Omental fat pad (tissue), 3 donors: ENCODE measurements at regions not wholly inside any gene's neighbourhood (a gene's known extent, or its start where the extent isn't known, plus 50 kb on each side); places are given as distances from the start of the nearest gene placed in this dataset.
"Not testable (repeated sequence)": the region's sequence is repeated elsewhere in the genome, so short reads cannot be mapped to it uniquely, and the experiment has no call there.

ENCODE experiments used
- ATAC-seq: fragments of 150-250 bp; one replicate; pipeline ENCODE4 v1.9.1; 2016; ENCODE audit warnings: mild to moderate bottlenecking, moderate library complexity; ENCODE audit not compliant: low FRiP score
- DNase-seq: peaks from one replicate; pipeline ENCODE4 v3.0.0-alpha.2; 2019; ENCODE audit warnings: low spot score
- TF ChIP-seq, protein P1 (sequence below), 3 donors: fragments of 450-650 bp; IDR thresholded peaks; one replicate each; pipeline ENCODE4 v1.5.1; 2016 to 2017; ENCODE audit warnings: antibody characterized with exemption in 3 of 3, mild to moderate bottlenecking in 3 of 3, moderate library complexity in 2 of 3

- ATAC-seq, result no peak
- no peak for DNase-seq
- TF ChIP-seq, protein P1, sequence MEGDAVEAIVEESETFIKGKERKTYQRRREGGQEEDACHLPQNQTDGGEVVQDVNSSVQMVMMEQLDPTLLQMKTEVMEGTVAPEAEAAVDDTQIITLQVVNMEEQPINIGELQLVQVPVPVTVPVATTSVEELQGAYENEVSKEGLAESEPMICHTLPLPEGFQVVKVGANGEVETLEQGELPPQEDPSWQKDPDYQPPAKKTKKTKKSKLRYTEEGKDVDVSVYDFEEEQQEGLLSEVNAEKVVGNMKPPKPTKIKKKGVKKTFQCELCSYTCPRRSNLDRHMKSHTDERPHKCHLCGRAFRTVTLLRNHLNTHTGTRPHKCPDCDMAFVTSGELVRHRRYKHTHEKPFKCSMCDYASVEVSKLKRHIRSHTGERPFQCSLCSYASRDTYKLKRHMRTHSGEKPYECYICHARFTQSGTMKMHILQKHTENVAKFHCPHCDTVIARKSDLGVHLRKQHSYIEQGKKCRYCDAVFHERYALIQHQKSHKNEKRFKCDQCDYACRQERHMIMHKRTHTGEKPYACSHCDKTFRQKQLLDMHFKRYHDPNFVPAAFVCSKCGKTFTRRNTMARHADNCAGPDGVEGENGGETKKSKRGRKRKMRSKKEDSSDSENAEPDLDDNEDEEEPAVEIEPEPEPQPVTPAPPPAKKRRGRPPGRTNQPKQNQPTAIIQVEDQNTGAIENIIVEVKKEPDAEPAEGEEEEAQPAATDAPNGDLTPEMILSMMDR (IDR thresholded peaks at IDR 0.05), result no peak
Observed at GRCh38 chr5:154589511-154589910, 111.5 kb upstream of the HAND1 start.

GRCh38 chr5:154588833-154589425 lies 110.9 kb upstream of the HAND1 start:
- not testable (repeated sequence) for ATAC-seq, DNase-seq

GRCh38 chr5:154588091-154588774 lies 110.2 kb upstream of the HAND1 start:
- ATAC-seq, result no peak

DNA sequence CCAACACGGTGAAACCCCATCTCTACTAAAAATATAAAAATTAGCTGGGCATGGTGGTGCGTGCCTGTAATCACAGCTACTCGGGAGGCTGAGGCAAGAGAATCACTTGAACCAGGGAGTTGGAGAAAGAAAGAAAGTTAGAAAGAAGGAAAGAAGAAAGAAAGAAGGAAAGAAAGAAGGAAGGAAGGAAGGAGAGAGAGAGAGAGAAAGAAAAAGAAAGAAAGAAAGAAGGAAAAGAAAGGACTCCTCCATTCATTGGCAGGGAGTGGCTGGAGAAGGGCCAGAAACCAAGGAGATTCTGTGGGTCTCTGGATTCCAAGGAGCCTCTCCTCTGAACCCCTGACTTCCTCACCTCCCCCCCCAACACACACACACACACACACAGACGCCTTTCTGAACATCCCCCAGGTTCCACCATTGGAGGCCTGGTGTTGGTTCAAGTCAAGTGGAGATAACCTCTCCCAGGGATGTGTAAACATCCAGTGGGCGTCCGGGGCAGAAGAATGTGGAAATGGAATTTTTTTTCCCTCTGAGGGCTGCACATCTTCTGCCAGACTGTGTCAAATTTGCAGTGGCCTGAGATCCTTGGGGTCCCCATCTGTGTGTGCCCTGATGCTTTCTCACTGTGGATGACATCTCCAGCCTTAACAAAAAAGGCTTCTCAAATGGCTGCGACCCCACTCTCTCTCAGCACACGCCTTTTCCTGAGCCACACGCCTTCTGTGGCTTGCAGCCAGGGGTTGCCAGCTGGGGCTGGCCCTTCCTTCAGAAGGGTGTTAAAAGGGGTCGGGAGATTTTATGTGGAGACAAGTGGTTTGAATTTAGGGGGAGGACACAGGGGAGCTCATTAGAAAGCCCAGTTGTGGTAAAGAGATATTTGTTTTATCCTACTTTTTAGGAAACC lies 109.3 kb upstream of the HAND1 start:
- TF ChIP-seq, protein P1 (IDR thresholded peaks at IDR 0.05), result no peak
- ATAC-seq, result peak; percentile 21
- no peak for DNase-seq

More at GRCh38 chr5:154588091-154588774, 110.2 kb upstream of the HAND1 start:
- DNase-seq, result no peak
- TF ChIP-seq, protein P1 (IDR thresholded peaks at IDR 0.05), result no peak

GRCh38 chr5:154583671-154584177 lies 105.7 kb upstream of the HAND1 start:
- DNase-seq, result no peak
- TF ChIP-seq, protein P1 (IDR thresholded peaks at IDR 0.05), result no peak
- ATAC-seq, result no peak

GRCh38 chr5:154580422-154580821 lies 102.4 kb upstream of the HAND1 start:
- no peak for ATAC-seq
- DNase-seq, result no peak
- TF ChIP-seq, protein P1 (IDR thresholded peaks at IDR 0.05), result no peak

GRCh38 chr5:154577416-154577815 lies 99.4 kb upstream of the HAND1 start:
- DNase-seq (no peak), ATAC-seq (no peak)
- TF ChIP-seq, protein P1 (IDR thresholded peaks at IDR 0.05), result no peak
